HL-60 (cell line): ENCODE measurements at regions not wholly inside any gene's neighbourhood (a gene's known extent, or its start where the extent isn't known, plus 50 kb on each side); places are given as distances from the start of the nearest gene placed in this dataset.

Experiments
- CTCF ChIP-seq: IDR thresholded peaks from one replicate; pipeline ENCODE4 v1.5.1; 2011; ENCODE audit warnings: low read length, control low read depth, inconsistent platforms; ENCODE audit not compliant: insufficient read depth
- GABPA ChIP-seq: IDR thresholded peaks from 2 replicates; pipeline ENCODE4 v1.6.1; 2012; ENCODE audit warnings: low read depth
- POLR2AphosphoS5 ChIP-seq: IDR thresholded peaks from 2 replicates; pipeline ENCODE4 v1.6.1; 2012; ENCODE audit warnings: low read depth

- TF ChIP-seq CTCF (no peak), POLR2AphosphoS5 (peak; percentile 87), GABPA (no peak; the same call in 1 of the 2 replicates)
Measured at GRCh38 chr10:92757066-92757710, 67.4 kb downstream of the HHEX start.
